Cardiac muscle cell (in vitro differentiated cells and primary cell): ENCODE measurements at regions not wholly inside any gene's neighbourhood (a gene's known extent, or its start where the extent isn't known, plus 50 kb on each side); places are given as distances from the start of the nearest gene placed in this dataset.

Experiments used
- DNase-seq, 2 donors: peaks; one replicate each; pipeline versions ENCODE4 v3.0.0 to v3.0.0-alpha.2; 2010 to 2017; ENCODE audit warnings: low read depth in 1 of 2, low spot score in 1 of 2
- H3K27ac ChIP-seq: fragments of 200-600 bp; sonication (generic); 2 replicates; pipeline ENCODE4 v1.5.1; 2016
- H3K27me3 ChIP-seq: fragments of 200-600 bp; sonication (generic); 2 replicates; pipeline ENCODE4 v1.6.0; 2016; ENCODE audit warnings: control low read depth
- H3K36me3 ChIP-seq: fragments of 200-600 bp; sonication (generic); 2 replicates; pipeline ENCODE4 v1.5.1; 2016; ENCODE audit warnings: control low read depth
- H3K4me1 ChIP-seq: fragments of 200-600 bp; sonication (generic); 2 replicates; pipeline ENCODE4 v1.8.1; 2017; ENCODE audit warnings: low read depth, mild to moderate bottlenecking, mixed run types
- H3K4me3 ChIP-seq: fragments of 200-600 bp; sonication (generic); 2 replicates; pipeline ENCODE4 v1.5.1; 2016; ENCODE audit warnings: mild to moderate bottlenecking
- H3K9me3 ChIP-seq: fragments of 200-600 bp; sonication (generic); 2 replicates; pipeline ENCODE4 v1.5.1; 2017; ENCODE audit warnings: low read depth, mild to moderate bottlenecking, control low read depth
- TF ChIP-seq, protein P1 (sequence below): IDR thresholded peaks from 2 replicates; pipeline ENCODE4 v1.5.1; 2012; ENCODE audit warnings: low read depth, mild to moderate bottlenecking, low read length

DNA sequence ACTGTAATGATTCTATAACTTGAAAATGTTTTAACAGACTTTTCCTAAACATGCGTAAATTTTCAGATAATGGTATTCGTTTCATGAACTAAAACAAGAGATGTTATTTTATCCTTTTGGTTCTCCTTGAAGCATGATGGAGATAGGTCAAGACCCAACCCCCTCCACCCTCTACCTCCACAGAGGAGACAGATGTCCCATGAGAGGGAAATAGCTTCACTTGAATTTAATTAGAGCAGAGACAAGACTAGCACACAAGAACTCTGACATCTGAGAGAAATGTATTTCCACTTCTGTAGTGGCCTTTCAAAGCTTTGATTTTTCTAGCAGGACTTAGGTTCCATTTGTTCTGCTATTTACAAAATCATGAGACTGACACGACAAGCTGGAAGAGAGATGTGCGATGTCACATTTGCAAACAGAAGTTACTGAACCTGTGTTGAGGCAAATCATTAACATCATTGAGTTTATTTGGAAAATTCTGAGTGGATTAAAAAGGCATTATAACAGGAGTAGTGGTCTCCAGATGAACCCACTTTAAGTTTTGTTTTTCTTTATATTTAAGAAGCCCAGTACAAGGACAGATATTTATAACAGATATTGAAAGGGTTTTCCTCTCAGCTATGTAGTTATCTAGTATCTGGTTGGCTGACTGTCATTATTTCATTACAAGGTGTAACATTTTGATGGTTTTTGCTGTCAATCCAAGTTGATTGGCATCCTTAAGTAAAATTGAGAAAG is 276.2 kb downstream of the ASXL3 start:
- Histone ChIP-seq H3K27ac (no peak overlapping the region), H3K27me3 (no peaks in the 10 kb centered on the region), H3K4me3 (no peak overlapping the region), H3K36me3 (no peaks in the 10 kb centered on the region), H3K4me1 (no peaks in the 10 kb centered on the region), H3K9me3 (no peaks in the 10 kb centered on the region)
- TF ChIP-seq, protein P1, sequence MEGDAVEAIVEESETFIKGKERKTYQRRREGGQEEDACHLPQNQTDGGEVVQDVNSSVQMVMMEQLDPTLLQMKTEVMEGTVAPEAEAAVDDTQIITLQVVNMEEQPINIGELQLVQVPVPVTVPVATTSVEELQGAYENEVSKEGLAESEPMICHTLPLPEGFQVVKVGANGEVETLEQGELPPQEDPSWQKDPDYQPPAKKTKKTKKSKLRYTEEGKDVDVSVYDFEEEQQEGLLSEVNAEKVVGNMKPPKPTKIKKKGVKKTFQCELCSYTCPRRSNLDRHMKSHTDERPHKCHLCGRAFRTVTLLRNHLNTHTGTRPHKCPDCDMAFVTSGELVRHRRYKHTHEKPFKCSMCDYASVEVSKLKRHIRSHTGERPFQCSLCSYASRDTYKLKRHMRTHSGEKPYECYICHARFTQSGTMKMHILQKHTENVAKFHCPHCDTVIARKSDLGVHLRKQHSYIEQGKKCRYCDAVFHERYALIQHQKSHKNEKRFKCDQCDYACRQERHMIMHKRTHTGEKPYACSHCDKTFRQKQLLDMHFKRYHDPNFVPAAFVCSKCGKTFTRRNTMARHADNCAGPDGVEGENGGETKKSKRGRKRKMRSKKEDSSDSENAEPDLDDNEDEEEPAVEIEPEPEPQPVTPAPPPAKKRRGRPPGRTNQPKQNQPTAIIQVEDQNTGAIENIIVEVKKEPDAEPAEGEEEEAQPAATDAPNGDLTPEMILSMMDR, result no peak
- no peak for DNase-seq

- Histone ChIP-seq H3K9me3 (no peaks in the 10 kb centered on the region), H3K4me3 (no peak overlapping the region), H3K27me3 (no peaks in the 10 kb centered on the region), H3K36me3 (no peaks in the 10 kb centered on the region), H3K27ac (no peak overlapping the region), H3K4me1 (no peaks in the 10 kb centered on the region)
- no peak for DNase-seq
- TF ChIP-seq, protein P1, result no peak
These were observed 275.2 kb downstream of the ASXL3 start for GRCh38 chr18:33853187-33853586.

GRCh38 chr18:33851546-33852078 is 273.6 kb downstream of the ASXL3 start:
- no peak overlapping the region for H3K27ac ChIP-seq
- no peak for DNase-seq
- no peaks in the 10 kb centered on the region for H3K4me1 ChIP-seq
- no peak overlapping the region for H3K4me3 ChIP-seq
- no peaks in the 10 kb centered on the region for H3K36me3 ChIP-seq
- TF ChIP-seq, protein P1, result no peak
- no peaks in the 10 kb centered on the region for H3K27me3 ChIP-seq
- H3K9me3 ChIP-seq, result no peaks in the 10 kb centered on the region

GRCh38 chr18:33849731-33850130 is 271.7 kb downstream of the ASXL3 start:
- Histone ChIP-seq H3K9me3 (no peaks in the 10 kb centered on the region), H3K36me3 (no peaks in the 10 kb centered on the region), H3K4me1 (no peaks in the 10 kb centered on the region), H3K27me3 (no peaks in the 10 kb centered on the region), H3K4me3 (no peak overlapping the region), H3K27ac (no peak overlapping the region)
- no peak for DNase-seq
- TF ChIP-seq, protein P1, result no peak

DNA sequence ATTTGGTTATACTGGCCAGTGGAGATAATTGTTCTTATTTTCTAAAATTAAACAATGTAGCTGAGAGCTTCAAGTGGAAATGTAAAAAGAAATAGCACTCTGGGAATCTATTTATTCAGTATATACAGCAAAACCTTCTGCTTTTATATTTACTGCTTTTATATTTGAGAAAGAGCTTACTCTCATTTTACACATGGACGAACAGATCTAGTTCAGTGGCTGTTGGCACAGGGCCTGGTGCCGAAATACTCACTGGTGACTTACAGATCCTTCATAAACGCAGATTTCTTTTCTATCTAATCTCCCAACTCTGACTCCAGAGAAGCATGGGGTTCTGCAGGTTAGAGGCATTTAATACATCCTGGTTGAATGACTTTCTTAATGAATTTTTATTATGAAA is 266.2 kb downstream of the ASXL3 start:
- Histone ChIP-seq H3K4me1 (no peaks in the 10 kb centered on the region), H3K27me3 (no peaks in the 10 kb centered on the region), H3K9me3 (no peaks in the 10 kb centered on the region), H3K36me3 (no peaks in the 10 kb centered on the region), H3K27ac (no peak overlapping the region), H3K4me3 (no peak overlapping the region)
- TF ChIP-seq, protein P1, result no peak
- DNase-seq, result no peak
